GM21717 (cell line): ENCODE measurements at regions not wholly inside any gene's neighbourhood (a gene's known extent, or its start where the extent isn't known, plus 50 kb on each side); places are given as distances from the start of the nearest gene placed in this dataset.
A peak's percentile ranks its signal among the peaks of the same experiment; 100 is the strongest.

ENCODE experiments used
- ATAC-seq: cut with Tn5 transposase; IDR thresholded peaks from one replicate; pipeline ENCODE4 v1.9.1; 2021; ENCODE audit warnings: mild to moderate bottlenecking, moderate library complexity; ENCODE audit not compliant: unreplicated experiment

GRCh38 chr16:13392341-13392740 lies 490.9 kb downstream of the SHISA9 start:
- no peak for ATAC-seq

GRCh38 chr16:13393816-13394215 lies 492.4 kb downstream of the SHISA9 start:
- no peak for ATAC-seq

DNA sequence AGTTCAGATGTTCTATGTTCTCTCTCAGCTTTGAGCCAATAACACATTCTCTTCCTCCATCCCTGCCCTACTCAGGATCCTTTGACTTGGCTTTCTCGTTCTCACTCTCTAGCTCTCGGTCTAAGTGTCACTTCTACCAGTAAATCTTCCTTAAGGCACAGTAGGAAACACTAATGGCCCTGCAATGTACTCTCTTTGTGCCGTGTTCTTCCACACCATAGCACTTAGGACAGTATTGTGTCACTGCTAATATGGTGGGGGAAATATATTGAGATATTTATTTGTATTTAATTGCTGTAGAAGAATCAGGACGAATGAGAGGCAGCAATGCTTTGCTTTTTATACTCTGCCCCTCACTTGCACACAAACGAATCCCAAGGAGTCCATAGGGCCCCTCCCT lies 493.1 kb downstream of the SHISA9 start:
- ATAC-seq: no peak

DNA sequence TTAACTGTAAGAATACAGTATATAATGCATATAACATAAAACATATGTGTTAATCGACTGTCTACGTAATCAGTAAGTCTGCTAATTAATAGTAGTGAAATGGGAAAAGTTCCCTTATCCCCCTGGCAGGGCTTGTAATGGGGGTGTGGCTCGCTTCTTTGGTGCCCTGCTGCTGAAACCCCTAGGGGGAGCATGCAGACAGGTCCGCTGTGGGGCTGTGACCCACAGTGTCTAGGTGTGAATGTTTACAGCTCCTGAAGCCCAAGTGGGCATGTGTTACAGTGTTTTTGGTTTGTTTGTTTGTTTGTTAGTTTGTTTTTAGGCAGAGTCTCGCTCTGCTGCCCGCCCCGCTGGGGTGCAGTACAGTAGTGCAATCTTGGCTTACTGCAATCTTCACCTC lies 495.7 kb downstream of the SHISA9 start:
- no peak for ATAC-seq

DNA sequence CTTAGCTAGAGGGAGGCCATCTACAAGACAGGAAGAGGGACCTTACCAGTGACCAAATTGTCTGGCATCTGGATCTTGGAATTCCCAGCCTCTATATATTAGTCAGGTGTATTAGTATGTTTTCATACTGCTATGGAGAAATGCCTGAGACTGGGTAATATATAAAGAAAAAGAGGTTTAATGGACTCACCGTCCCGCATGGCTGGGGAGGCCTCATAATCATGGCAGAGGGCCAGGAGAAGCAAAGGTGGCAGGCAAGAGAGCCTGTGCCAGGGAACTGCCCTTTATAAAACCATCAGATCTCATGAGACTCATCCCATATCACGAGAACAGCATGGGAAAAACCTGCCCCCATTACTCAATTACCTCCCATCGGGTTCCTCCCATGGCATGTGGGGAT lies 500.2 kb downstream of the SHISA9 start:
- ATAC-seq: no peak

- no peak for ATAC-seq
Observed at GRCh38 chr16:13402601-13403000, 501.2 kb downstream of the SHISA9 start.

- no peak for ATAC-seq
Observed at GRCh38 chr16:13403326-13403725, 501.9 kb downstream of the SHISA9 start.

DNA sequence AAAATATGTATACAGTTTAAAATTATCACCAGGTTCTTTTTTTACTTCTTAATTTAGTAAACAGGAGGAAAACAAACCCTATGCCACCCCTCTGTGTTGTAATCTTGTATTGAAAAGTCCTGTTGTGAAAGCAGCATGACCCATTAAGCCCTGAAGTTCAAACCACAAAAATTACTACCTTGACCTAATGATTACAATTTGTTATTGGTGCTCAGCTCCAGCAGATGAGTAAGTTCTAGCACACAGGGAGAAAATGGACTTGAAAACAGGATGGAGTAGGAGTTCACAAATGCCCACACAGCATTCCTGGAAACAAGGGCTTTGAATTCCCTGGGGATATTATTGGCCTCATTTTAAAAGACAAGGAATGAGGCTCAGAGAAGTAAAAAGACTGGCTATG lies 505.8 kb upstream of the ERCC4 start:
- no peak for ATAC-seq

GRCh38 chr16:13419589-13419988 lies 500.4 kb upstream of the ERCC4 start:
- ATAC-seq: no peak

DNA sequence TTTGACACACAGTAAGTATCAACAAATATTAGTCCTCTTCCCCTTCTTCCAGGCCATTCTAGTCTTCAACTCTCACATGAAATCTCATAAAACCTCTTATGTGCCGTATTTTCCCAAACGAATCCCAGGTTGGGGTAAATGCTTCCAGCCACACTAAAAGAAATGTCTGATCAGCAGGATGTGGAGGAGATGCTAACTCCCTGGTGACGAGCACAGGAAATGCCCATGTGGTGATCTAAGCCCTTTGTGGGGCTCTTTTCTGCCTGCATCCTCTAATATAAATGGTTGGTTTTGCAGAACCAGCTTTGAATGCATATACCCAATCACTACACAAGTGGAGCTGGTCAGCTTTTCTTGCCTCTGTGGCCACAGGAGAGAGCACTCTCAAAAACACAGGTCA lies 498.2 kb upstream of the ERCC4 start:
- ATAC-seq: no peak

- ATAC-seq: no peak
Observed at GRCh38 chr16:13425836-13426235, 494.1 kb upstream of the ERCC4 start.

DNA sequence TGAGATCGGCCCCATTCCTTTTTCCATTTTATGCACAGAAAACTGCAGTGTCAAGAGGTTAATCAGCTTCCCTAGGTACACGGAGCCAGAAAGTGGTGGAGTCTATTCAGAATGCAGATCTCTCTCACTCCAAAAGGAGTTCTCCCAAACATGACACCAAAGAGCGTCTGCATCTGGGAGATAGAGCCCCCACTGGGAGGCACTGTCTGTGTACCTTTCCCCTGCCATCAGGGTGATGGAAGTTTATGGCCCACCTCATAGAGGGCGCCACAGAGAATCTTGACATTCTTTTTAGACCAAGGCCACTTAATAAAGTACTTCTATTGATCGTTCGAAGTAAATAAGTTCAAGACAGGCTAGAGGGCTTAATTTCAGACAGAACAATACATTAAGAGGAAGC lies 493.7 kb upstream of the ERCC4 start:
- no peak for ATAC-seq

GRCh38 chr16:13426736-13427135 lies 493.2 kb upstream of the ERCC4 start:
- no peak for ATAC-seq

DNA sequence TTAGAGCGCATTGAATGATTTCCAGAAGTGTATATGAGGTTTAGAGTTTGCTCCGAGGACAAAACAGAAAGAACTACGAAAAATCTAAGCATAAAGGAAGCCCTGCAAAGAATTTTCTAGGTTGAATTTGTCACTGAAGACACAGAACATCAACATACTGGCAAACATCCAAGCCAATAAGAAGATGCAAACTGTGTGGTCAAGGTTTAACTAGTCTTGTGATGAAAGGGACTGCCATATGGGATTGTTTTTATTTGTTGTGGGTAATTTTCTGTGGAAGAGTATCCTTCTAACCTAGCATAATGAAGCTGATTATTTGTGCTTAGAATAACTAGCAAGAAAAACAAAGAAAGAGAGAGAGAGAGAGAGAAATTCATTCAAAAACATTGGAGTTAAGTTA lies 492.0 kb upstream of the ERCC4 start:
- ATAC-seq: no peak

- no peak for ATAC-seq
Observed at GRCh38 chr16:13429416-13429815, 490.5 kb upstream of the ERCC4 start.

DNA sequence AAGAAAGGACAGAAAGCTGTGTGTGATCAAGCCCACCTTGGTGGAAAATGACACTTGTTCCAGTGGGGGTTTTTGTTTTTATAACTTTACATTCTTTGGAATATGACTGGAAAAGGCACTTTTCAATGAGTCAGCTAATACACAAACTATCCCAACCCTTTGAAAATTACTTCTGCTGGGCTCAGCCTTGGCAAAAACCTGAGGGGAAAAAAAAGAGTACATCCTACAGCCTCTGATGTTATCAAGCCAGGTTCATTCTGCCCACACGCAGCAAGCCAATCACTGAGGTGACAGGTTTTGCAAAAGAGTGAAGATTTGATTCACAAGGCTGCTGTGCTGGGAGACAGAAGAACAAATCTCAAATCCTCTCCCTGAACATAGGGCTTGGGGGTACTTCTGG lies 484.5 kb upstream of the ERCC4 start:
- no peak for ATAC-seq

- no peak for ATAC-seq
Observed at GRCh38 chr16:13435873-13436474, 484.0 kb upstream of the ERCC4 start.

GRCh38 chr16:13436641-13437412 lies 483.1 kb upstream of the ERCC4 start:
- peak; percentile 43 for ATAC-seq

DNA sequence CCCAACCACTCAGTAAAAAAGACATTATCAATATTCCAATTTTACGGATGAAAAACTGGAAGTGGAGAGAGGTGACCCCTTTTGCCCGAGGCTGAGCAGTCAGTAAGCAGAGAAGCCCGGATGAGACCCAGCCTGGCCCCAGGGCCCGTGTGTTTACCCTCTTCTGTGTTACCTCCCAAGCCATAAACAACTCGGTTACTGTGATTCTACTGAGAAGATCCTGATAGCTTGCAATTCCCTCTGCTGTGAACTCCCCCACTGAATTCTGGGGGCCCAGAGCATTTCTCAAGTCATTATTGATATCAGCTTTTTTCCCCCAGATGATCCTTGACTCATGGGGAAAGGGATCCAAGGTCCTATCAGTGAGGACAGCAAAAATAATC lies 482.6 kb upstream of the ERCC4 start:
- no peak for ATAC-seq

DNA sequence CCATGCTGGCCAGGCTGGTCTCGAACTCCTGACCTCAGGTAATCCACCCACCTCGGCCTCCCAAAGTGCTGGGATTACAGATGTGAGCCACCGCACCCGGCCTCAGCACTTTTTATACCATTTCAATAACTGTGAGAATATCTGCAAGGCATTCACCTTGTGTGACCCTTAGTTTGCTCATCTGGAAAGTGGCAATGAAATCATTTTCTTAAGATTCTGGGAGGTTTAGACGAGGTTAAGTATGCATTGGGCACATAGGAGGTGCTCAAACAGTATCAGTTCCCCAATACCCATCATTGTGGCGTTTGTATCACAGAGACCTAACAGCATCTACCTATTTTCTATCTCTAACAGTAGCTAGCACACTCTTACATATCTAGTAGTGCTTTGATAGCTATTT lies 481.9 kb upstream of the ERCC4 start:
- no peak for ATAC-seq

- ATAC-seq: no peak
Observed at GRCh38 chr16:13439766-13440165, 480.2 kb upstream of the ERCC4 start.

GRCh38 chr16:13441675-13442074 lies 478.3 kb upstream of the ERCC4 start:
- ATAC-seq: peak; percentile 62

DNA sequence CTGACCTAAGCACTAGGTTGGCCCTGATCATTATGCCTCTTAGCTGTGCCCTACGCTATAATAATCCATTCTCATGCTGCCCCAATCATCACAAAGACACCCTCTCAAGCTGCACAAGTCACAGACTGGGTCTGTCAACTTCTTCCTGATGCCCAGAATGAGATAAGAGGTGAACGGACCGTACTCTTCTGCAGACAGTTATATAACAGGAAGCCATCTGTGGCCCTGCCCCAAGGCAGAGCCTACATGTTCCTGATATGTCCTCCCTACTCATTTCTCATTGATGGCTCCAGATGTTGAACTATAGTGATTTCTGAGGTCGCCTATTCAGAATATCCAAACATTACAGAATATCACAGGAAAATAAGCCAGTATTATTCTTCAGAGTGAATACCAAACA lies 471.6 kb upstream of the ERCC4 start:
- no peak for ATAC-seq
